GM12878 (cell line): ENCODE measurements at regions not wholly inside any gene's neighbourhood (a gene's known extent, or its start where the extent isn't known, plus 50 kb on each side); places are given as distances from the start of the nearest gene placed in this dataset.

ENCODE experiments used
- EP300 ChIP-seq, 2 experiments: fragments of 150-350 bp in 1 of 2; IDR thresholded peaks; 2 replicates each; pipeline ENCODE4 v1.6.1; 2011 to 2012; ENCODE audit warnings: low read depth in 2 of 2, low read length in 2 of 2, borderline replicate concordance in 1 of 2, improper control_type of control experiment in 1 of 2, inconsistent platforms in 1 of 2; ENCODE audit not compliant: control insufficient read depth in 1 of 2
- ETV6 ChIP-seq, 2 experiments: fragments of 450-650 bp in 1 of 2; IDR thresholded peaks in 1 of 2; conservative IDR thresholded peaks in 1 of 2; 2 replicates each; pipeline ENCODE4 v1.6.1; 2014; ENCODE audit warnings: antibody characterized with exemption in 1 of 2, borderline replicate concordance in 1 of 2, low read depth in 1 of 2, mild to moderate bottlenecking in 1 of 2, moderate library complexity in 1 of 2
- HDGF ChIP-seq: fragments of 450-650 bp; IDR thresholded peaks from 2 replicates; pipeline ENCODE4 v1.6.1; 2016; ENCODE audit warnings: antibody characterized with exemption
- IRF4 ChIP-seq: IDR thresholded peaks from 2 replicates; pipeline ENCODE4 v1.6.1; 2011; ENCODE audit warnings: low read depth, low read length
- IRF5 ChIP-seq: fragments of 450-650 bp; IDR thresholded peaks from 2 replicates; pipeline ENCODE4 v1.6.1; 2017; ENCODE audit warnings: borderline replicate concordance
- LARP7 ChIP-seq: fragments of 450-650 bp; IDR thresholded peaks from 2 replicates; pipeline ENCODE4 v1.6.1; 2017; ENCODE audit warnings: mild to moderate bottlenecking
- NR2C1 ChIP-seq: fragments of 450-650 bp; IDR thresholded peaks from 2 replicates; pipeline ENCODE4 v1.6.1; 2017; ENCODE audit warnings: antibody characterized with exemption, mild to moderate bottlenecking, moderate library complexity
- POLR2AphosphoS5 ChIP-seq: IDR thresholded peaks from 2 replicates; pipeline ENCODE4 v1.6.1; 2011; ENCODE audit warnings: mild to moderate bottlenecking, low read length, inconsistent platforms
- SPI1 ChIP-seq: IDR thresholded peaks from 2 replicates; pipeline ENCODE4 v1.6.1; 2011; ENCODE audit warnings: low read depth, mild to moderate bottlenecking, low read length, moderate library complexity, borderline replicate concordance; ENCODE audit not compliant: insufficient read depth
- TAF1 ChIP-seq: IDR thresholded peaks from 2 replicates; pipeline ENCODE4 v1.6.1; 2011; ENCODE audit warnings: mild to moderate bottlenecking, low read depth, low read length, borderline replicate concordance
- ZNF384 ChIP-seq: IDR thresholded peaks from 2 replicates; pipeline ENCODE4 v1.6.1; 2012; ENCODE audit warnings: low read depth, mild to moderate bottlenecking, low read length, improper control_type of control experiment, borderline replicate concordance
- ZNF687 ChIP-seq: fragments of 450-650 bp; IDR thresholded peaks from 2 replicates; pipeline ENCODE4 v1.6.1; 2017; ENCODE audit warnings: mild to moderate bottlenecking, moderate library complexity
- TF ChIP-seq, protein P1 (sequence below): fragments of 450-650 bp; formaldehyde crosslinking; IDR thresholded peaks from 2 replicates; pipeline ENCODE4 v1.4.0; 2020; ENCODE audit warnings: mild to moderate bottlenecking, moderate library complexity
- TF ChIP-seq, protein P2 (sequence below): fragments of 450-650 bp; IDR thresholded peaks from 2 replicates; pipeline ENCODE4 v1.6.1; 2018; ENCODE audit warnings: borderline replicate concordance, mild to moderate bottlenecking; ENCODE audit not compliant: partially characterized antibody

GRCh38 chr7:130913639-130914553 lies 179.9 kb upstream of the KLF14 start (continued):
- no peak; the same call in 1 of the 2 replicates for TF ChIP-seq ZNF687
- no peak for TF ChIP-seq IRF5
- TF ChIP-seq, protein P1, sequence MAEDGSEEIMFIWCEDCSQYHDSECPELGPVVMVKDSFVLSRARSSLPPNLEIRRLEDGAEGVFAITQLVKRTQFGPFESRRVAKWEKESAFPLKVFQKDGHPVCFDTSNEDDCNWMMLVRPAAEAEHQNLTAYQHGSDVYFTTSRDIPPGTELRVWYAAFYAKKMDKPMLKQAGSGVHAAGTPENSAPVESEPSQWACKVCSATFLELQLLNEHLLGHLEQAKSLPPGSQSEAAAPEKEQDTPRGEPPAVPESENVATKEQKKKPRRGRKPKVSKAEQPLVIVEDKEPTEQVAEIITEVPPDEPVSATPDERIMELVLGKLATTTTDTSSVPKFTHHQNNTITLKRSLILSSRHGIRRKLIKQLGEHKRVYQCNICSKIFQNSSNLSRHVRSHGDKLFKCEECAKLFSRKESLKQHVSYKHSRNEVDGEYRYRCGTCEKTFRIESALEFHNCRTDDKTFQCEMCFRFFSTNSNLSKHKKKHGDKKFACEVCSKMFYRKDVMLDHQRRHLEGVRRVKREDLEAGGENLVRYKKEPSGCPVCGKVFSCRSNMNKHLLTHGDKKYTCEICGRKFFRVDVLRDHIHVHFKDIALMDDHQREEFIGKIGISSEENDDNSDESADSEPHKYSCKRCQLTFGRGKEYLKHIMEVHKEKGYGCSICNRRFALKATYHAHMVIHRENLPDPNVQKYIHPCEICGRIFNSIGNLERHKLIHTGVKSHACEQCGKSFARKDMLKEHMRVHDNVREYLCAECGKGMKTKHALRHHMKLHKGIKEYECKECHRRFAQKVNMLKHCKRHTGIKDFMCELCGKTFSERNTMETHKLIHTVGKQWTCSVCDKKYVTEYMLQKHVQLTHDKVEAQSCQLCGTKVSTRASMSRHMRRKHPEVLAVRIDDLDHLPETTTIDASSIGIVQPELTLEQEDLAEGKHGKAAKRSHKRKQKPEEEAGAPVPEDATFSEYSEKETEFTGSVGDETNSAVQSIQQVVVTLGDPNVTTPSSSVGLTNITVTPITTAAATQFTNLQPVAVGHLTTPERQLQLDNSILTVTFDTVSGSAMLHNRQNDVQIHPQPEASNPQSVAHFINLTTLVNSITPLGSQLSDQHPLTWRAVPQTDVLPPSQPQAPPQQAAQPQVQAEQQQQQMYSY (CRISPR knock-in tag) = no peak
- TF ChIP-seq SPI1 = no peak
- TF ChIP-seq TAF1 = no peak
- TF ChIP-seq IRF4 = no peak
- TF ChIP-seq ETV6 (conservative IDR thresholded peaks at IDR 0.05 in 1 of 2, IDR thresholded peaks at IDR 0.05 in 1 of 2; ENCODE audit: borderline replicate concordance in 1 of 2, low read depth in 1 of 2) = no peak
- peak; percentile 93 for TF ChIP-seq ZNF384
- TF ChIP-seq EP300 (IDR thresholded peaks at IDR 0.05; ENCODE audit: borderline replicate concordance in 1 of 2, control insufficient read depth in 1 of 2, low read depth in 2 of 2, low read length in 2 of 2) = no peak
- no peak for TF ChIP-seq NR2C1
- TF ChIP-seq HDGF = no peak
- TF ChIP-seq, protein P2, sequence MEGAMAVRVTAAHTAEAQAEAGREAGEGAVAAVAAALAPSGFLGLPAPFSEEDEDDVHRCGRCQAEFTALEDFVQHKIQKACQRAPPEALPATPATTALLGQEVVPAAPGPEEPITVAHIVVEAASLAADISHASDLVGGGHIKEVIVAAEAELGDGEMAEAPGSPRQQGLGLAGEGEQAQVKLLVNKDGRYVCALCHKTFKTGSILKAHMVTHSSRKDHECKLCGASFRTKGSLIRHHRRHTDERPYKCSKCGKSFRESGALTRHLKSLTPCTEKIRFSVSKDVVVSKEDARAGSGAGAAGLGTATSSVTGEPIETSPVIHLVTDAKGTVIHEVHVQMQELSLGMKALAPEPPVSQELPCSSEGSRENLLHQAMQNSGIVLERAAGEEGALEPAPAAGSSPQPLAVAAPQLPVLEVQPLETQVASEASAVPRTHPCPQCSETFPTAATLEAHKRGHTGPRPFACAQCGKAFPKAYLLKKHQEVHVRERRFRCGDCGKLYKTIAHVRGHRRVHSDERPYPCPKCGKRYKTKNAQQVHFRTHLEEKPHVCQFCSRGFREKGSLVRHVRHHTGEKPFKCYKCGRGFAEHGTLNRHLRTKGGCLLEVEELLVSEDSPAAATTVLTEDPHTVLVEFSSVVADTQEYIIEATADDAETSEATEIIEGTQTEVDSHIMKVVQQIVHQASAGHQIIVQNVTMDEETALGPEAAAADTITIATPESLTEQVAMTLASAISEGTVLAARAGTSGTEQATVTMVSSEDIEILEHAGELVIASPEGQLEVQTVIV = no peak
- no peak for TF ChIP-seq LARP7
- no peak for TF ChIP-seq POLR2AphosphoS5
